ENCODE measurements at regions not wholly inside any gene's neighbourhood (a gene's known extent, or its start where the extent isn't known, plus 50 kb on each side); places are given as distances from the start of the nearest gene placed in this dataset.
"Not testable (repeated sequence)": the region's sequence is repeated elsewhere in the genome, so short reads cannot be mapped to it uniquely, and the experiment has no call there.

- POLR2A ChIA-PET (ENCODE audit: unreplicated experiment), result no interaction called here
- Histone ChIP-seq H3K4me1 (ENCODE audit: insufficient read depth, low read length) (peaks cover 13% of the 10 kb centered on the region), H4K20me1 (ENCODE audit: low read length) (0 out of 2 replicates have a peak, but pooled peaks cover 7% of the 10 kb centered on the region), H3K79me2 (ENCODE audit: low read length) (peaks cover 71% of the 10 kb centered on the region), H3K9me2 (replicated peaks; ENCODE audit: low read length) (no peaks in the 10 kb centered on the region), H3K4me3 (ENCODE audit: low read length) (no peak overlapping the region), H3K9ac (ENCODE audit: low read length) (no peak overlapping the region), H3K9me3 (ENCODE audit: low read length) (no peaks in the 10 kb centered on the region), H3K36me3 (ENCODE audit: low read depth, low read length) (peaks cover 12% of the 10 kb centered on the region), H3K27ac (ENCODE audit: low read length) (no peak overlapping the region), H3K27me3 (ENCODE audit: low read length) (no peaks in the 10 kb centered on the region), H3F3A (ENCODE audit: low read length, unreplicated experiment) (no peaks in the 10 kb centered on the region), H3K4me2 (ENCODE audit: low read length) (no peak overlapping the region), H2AFZ (ENCODE audit: low read length) (no peak overlapping the region)
- intact Hi-C loops (cut with micrococcal nuclease), result no loop called here
- no peak for ATAC-seq
- TF ChIP-seq CTCF (conservative IDR thresholded peaks at IDR 0.05; ENCODE audit: low read depth, low read length) (no peak), EZH2 (IDR thresholded peaks at IDR 0.05; ENCODE audit: low read length, unreplicated experiment) (no peak), EZH2phosphoT487 (IDR thresholded peaks at IDR 0.05; ENCODE audit: borderline replicate concordance, low read length) (no peak)
- BruUV-seq (replicated peaks), result no TSS peak
- DNase-seq, result no peak
- CTCF ChIA-PET, result no interaction called here
Observed at GRCh38 chr17:68107373-68107772, 71.8 kb downstream of the KPNA2 start.

GRCh38 chr17:68108313-68109000 lies 72.9 kb downstream of the KPNA2 start:
- Histone ChIP-seq H3K27me3 (ENCODE audit: low read length) (no peaks in the 10 kb centered on the region), H3K9ac (ENCODE audit: low read length) (no peak overlapping the region), H3K4me2 (ENCODE audit: low read length) (no peak overlapping the region), H3K9me3 (ENCODE audit: low read length) (no peaks in the 10 kb centered on the region), H2AFZ (ENCODE audit: low read length) (no peak overlapping the region), H3K79me2 (ENCODE audit: low read length) (peaks cover 60% of the 10 kb centered on the region), H3K4me1 (ENCODE audit: insufficient read depth, low read length) (peaks cover 4% of the 10 kb centered on the region), H3K9me2 (replicated peaks; ENCODE audit: low read length) (no peaks in the 10 kb centered on the region), H4K20me1 (ENCODE audit: low read length) (0 out of 2 replicates have a peak, but pooled peaks cover 1% of the 10 kb centered on the region), H3F3A (ENCODE audit: low read length, unreplicated experiment) (no peaks in the 10 kb centered on the region), H3K27ac (ENCODE audit: low read length) (no peak overlapping the region), H3K4me3 (ENCODE audit: low read length) (no peak overlapping the region), H3K36me3 (ENCODE audit: low read depth, low read length) (peaks cover 12% of the 10 kb centered on the region)
- POLR2A ChIA-PET (ENCODE audit: unreplicated experiment), result no interaction called here
- ATAC-seq (no peak), DNase-seq (no peak)
- TF ChIP-seq EZH2phosphoT487 (IDR thresholded peaks at IDR 0.05; ENCODE audit: borderline replicate concordance, low read length), result no peak
- TF ChIP-seq EZH2 (IDR thresholded peaks at IDR 0.05; ENCODE audit: low read length, unreplicated experiment), result no peak
- no peak for TF ChIP-seq CTCF (conservative IDR thresholded peaks at IDR 0.05; ENCODE audit: low read depth, low read length)
- CTCF ChIA-PET, result no interaction called here
- intact Hi-C loops (cut with micrococcal nuclease), result no loop called here
- BruUV-seq (replicated peaks), result no TSS peak

- intact Hi-C loops (cut with micrococcal nuclease); H3K4me2 ChIP-seq (ENCODE audit: low read length); H3K27ac ChIP-seq (ENCODE audit: low read length); H3K9ac ChIP-seq (ENCODE audit: low read length); BruUV-seq (replicated peaks); H3K9me2 ChIP-seq (replicated peaks; ENCODE audit: low read length); H3K27me3 ChIP-seq (ENCODE audit: low read length); POLR2A ChIA-PET (ENCODE audit: unreplicated experiment); H3K4me3 ChIP-seq (ENCODE audit: low read length); DNase-seq; H3K9me3 ChIP-seq (ENCODE audit: low read length); H3K4me1 ChIP-seq (ENCODE audit: insufficient read depth, low read length); H4K20me1 ChIP-seq (ENCODE audit: low read length); H2AFZ ChIP-seq (ENCODE audit: low read length); CTCF ChIA-PET; H3F3A ChIP-seq (ENCODE audit: low read length, unreplicated experiment); ATAC-seq: not testable (repeated sequence)
- Histone ChIP-seq H3K36me3 (ENCODE audit: low read depth, low read length) (peaks cover 12% of the 10 kb centered on the region), H3K79me2 (ENCODE audit: low read length) (peaks cover 50% of the 10 kb centered on the region)
Observed at GRCh38 chr17:68109404-68109803, 73.9 kb downstream of the KPNA2 start.

GRCh38 chr17:68116211-68116610 lies 80.7 kb downstream of the KPNA2 start:
- H3K9me2 ChIP-seq (replicated peaks; ENCODE audit: low read length); DNase-seq; H3K27ac ChIP-seq (ENCODE audit: low read length); H3K9ac ChIP-seq (ENCODE audit: low read length); BruUV-seq (replicated peaks); H3K4me2 ChIP-seq (ENCODE audit: low read length); H3K9me3 ChIP-seq (ENCODE audit: low read length); H4K20me1 ChIP-seq (ENCODE audit: low read length); H3K27me3 ChIP-seq (ENCODE audit: low read length); H3K79me2 ChIP-seq (ENCODE audit: low read length); ATAC-seq; POLR2A ChIA-PET (ENCODE audit: unreplicated experiment); CTCF ChIA-PET; H3K4me3 ChIP-seq (ENCODE audit: low read length); H3K4me1 ChIP-seq (ENCODE audit: insufficient read depth, low read length); H3F3A ChIP-seq (ENCODE audit: low read length, unreplicated experiment); intact Hi-C loops (cut with micrococcal nuclease); H2AFZ ChIP-seq (ENCODE audit: low read length): not testable (repeated sequence)
- H3K36me3 ChIP-seq (ENCODE audit: low read depth, low read length), result peaks cover 12% of the 10 kb centered on the region
